GM23338 (cell line): ENCODE measurements at regions not wholly inside any gene's neighbourhood (a gene's known extent, or its start where the extent isn't known, plus 50 kb on each side); places are given as distances from the start of the nearest gene placed in this dataset.

Experiments used
- ATAC-seq: fragments of 200-7000 bp; cut with Tn5 transposase; 3 replicates; pipeline ENCODE4 v1.9.1; 2020
- DNase-seq: peaks from one replicate; pipeline ENCODE4 v3.0.0-alpha.2; 2015; ENCODE audit warnings: low spot score
- H2AFZ ChIP-seq: fragments of 200-600 bp; sonication (generic); 2 replicates; pipeline ENCODE4 v1.8.0; 2016; ENCODE audit warnings: antibody characterized with exemption, mild to moderate bottlenecking, moderate library complexity
- H3F3A ChIP-seq: fragments of 200-600 bp; sonication (generic); replicated peaks from 2 replicates; pipeline ENCODE4 v1.8.0; 2017; ENCODE audit warnings: antibody characterized with exemption, mixed run types, low read depth
- H3K27ac ChIP-seq: fragments of 200-600 bp; sonication (generic); 2 replicates; pipeline ENCODE4 v1.6.1; 2016; ENCODE audit warnings: low read depth
- H3K27me3 ChIP-seq: fragments of 200-600 bp; sonication (generic); 2 replicates; pipeline ENCODE4 v1.8.0; 2016; ENCODE audit warnings: mild to moderate bottlenecking, mixed run types, moderate library complexity; ENCODE audit not compliant: insufficient read depth
- H3K36me3 ChIP-seq: fragments of 200-600 bp; sonication (generic); 2 replicates; pipeline ENCODE4 v1.8.0; 2016; ENCODE audit warnings: mild to moderate bottlenecking; ENCODE audit not compliant: insufficient read depth
- H3K4me1 ChIP-seq: fragments of 200-600 bp; sonication (generic); 2 replicates; pipeline ENCODE4 v1.8.0; 2016; ENCODE audit warnings: mild to moderate bottlenecking, moderate library complexity; ENCODE audit not compliant: insufficient read depth
- H3K4me2 ChIP-seq: fragments of 200-600 bp; sonication (generic); 2 replicates; pipeline ENCODE4 v1.7.1; 2017; ENCODE audit warnings: mixed run types
- H3K4me3 ChIP-seq: fragments of 200-600 bp; sonication (generic); 2 replicates; pipeline ENCODE4 v1.6.1; 2016; ENCODE audit warnings: mixed run types
- H3K79me2 ChIP-seq: fragments of 200-600 bp; sonication (generic); replicated peaks from 2 replicates; pipeline ENCODE4 v1.8.0; 2017; ENCODE audit warnings: mild to moderate bottlenecking; ENCODE audit not compliant: insufficient read depth
- H3K9me2 ChIP-seq: fragments of 200-600 bp; sonication (generic); 2 replicates; pipeline ENCODE4 v1.8.0; 2017; ENCODE audit not compliant: insufficient read depth
- H4K20me1 ChIP-seq: fragments of 200-600 bp; sonication (generic); replicated peaks from 2 replicates; pipeline ENCODE4 v1.8.0; 2017; ENCODE audit warnings: mild to moderate bottlenecking; ENCODE audit not compliant: insufficient read depth
- H3K27ac Mint-ChIP-seq: 2 replicates; pipeline ENCODE4 v1.8.0; 2020; ENCODE audit warnings: inconsistent platforms, mild to moderate bottlenecking, moderate library complexity, mixed read lengths
- H3K27me3 Mint-ChIP-seq: 3 replicates; pipeline ENCODE4 v1.8.0; 2022; ENCODE audit warnings: low read depth, mild to moderate bottlenecking, moderate library complexity, mixed read lengths, inconsistent platforms; ENCODE audit not compliant: insufficient read depth, poor library complexity
- H3K36me3 Mint-ChIP-seq: 3 replicates; pipeline ENCODE4 v1.8.0; 2021; ENCODE audit warnings: low read depth, mild to moderate bottlenecking, inconsistent platforms, moderate library complexity, mixed read lengths
- H3K4me1 Mint-ChIP-seq: 3 replicates; pipeline ENCODE4 v1.8.0; 2020; ENCODE audit warnings: mild to moderate bottlenecking, inconsistent platforms, mixed read lengths
- H3K4me3 Mint-ChIP-seq: 3 replicates; pipeline ENCODE4 v1.8.0; 2021; ENCODE audit warnings: moderate library complexity, mild to moderate bottlenecking, inconsistent platforms, mixed read lengths
- H3K9me3 Mint-ChIP-seq: 3 replicates; pipeline ENCODE4 v1.8.0; 2020; ENCODE audit warnings: moderate library complexity, mild to moderate bottlenecking, inconsistent platforms, mixed read lengths
- EZH2 ChIP-seq: fragments of 200-600 bp; sonication (generic); IDR thresholded peaks from one replicate; pipeline ENCODE4 v1.8.0; 2017; ENCODE audit warnings: antibody characterized with exemption, mild to moderate bottlenecking, low read depth; ENCODE audit not compliant: unreplicated experiment
- EZH2phosphoT487 ChIP-seq: fragments of 200-600 bp; sonication (generic); IDR thresholded peaks from one replicate; pipeline ENCODE4 v1.8.1; 2018; ENCODE audit warnings: antibody characterized with exemption; ENCODE audit not compliant: unreplicated experiment
- NANOG ChIP-seq: IDR thresholded peaks from 2 replicates; pipeline ENCODE4 v1.6.1; 2016; ENCODE audit warnings: antibody characterized with exemption, borderline replicate concordance
- POLR2AphosphoS5 ChIP-seq: IDR thresholded peaks from 2 replicates; pipeline ENCODE4 v1.6.1; 2016; ENCODE audit warnings: antibody characterized with exemption, low read depth
- STAT1 ChIP-seq: IDR thresholded peaks from one replicate; pipeline ENCODE4 v1.6.1; 2016; ENCODE audit warnings: antibody characterized with exemption; ENCODE audit not compliant: unreplicated experiment
- TF ChIP-seq, protein P1 (sequence below), 2 experiments: fragments of 200-600 bp in 1 of 2; sonication (generic) in 1 of 2; conservative IDR thresholded peaks; 2 replicates each; pipeline versions ENCODE4 v1.5.1 to v1.6.1; 2016 to 2017; ENCODE audit warnings: antibody characterized with exemption in 2 of 2, low read depth in 2 of 2, mild to moderate bottlenecking in 2 of 2, moderate library complexity in 1 of 2
- TF ChIP-seq, protein P2 (sequence below): IDR thresholded peaks from one replicate; pipeline ENCODE4 v1.6.1; 2018; ENCODE audit warnings: antibody characterized with exemption; ENCODE audit not compliant: unreplicated experiment
- TF ChIP-seq, protein P3 (sequence below): fragments of 250-450 bp; sonication (Bioruptor Pico); IDR thresholded peaks from 2 replicates; pipeline ENCODE4 v1.5.0; 2020; ENCODE audit warnings: mild to moderate bottlenecking, moderate library complexity

DNA sequence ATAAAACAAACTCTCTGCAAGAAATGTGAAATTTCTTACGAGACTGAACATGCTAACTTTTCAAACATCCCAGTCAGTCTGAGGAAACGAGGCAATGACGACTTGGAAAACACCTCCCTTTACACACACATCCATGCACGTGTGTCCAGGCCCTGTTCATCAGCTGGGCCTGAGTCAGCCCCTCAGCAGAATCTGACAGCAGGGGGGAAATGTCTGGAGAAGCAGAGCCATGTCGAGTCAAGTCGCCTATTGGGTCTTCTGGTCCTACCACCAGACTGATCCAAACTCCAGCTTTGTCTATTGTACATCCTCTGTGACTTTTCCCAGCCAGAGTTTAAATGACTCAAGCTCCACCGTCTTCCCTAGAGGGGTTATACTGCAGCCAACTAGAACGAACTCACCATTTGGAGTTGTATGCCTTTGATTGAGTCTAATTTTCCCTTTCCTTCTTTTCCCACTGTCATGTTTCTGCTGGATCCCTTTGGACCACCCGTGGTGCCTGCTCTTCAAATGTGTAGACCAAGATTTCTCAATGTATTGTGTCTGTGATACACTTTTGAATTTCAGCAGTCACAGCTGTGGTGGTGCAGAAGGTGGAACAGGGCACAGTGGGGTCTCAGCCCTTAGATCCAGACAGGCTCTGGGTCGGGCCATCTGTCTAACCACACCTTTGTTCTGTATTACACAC is 254.0 kb downstream of the CDC5L start:
- no peaks in the 10 kb centered on the region for H3K4me1 ChIP-seq
- no peak overlapping the region for H3K4me3 Mint-ChIP-seq
- 0 out of 2 replicates have a peak, but pooled peaks cover 7% of the 10 kb centered on the region for H3K9me2 ChIP-seq
- H3K36me3 Mint-ChIP-seq = no peaks in the 10 kb centered on the region
- H3K79me2 ChIP-seq = no peaks in the 10 kb centered on the region
- DNase-seq = no peak
- H3K27ac Mint-ChIP-seq = no peak overlapping the region
- peaks cover 1% of the 10 kb centered on the region for H3K27me3 Mint-ChIP-seq
- H3K36me3 ChIP-seq = no peaks in the 10 kb centered on the region
- no peaks in the 10 kb centered on the region for H3K4me1 Mint-ChIP-seq
- H3K4me3 ChIP-seq = no peak overlapping the region
- no peaks in the 10 kb centered on the region for H3K27me3 ChIP-seq
- H2AFZ ChIP-seq = no peak overlapping the region
- no peak overlapping the region for H3K4me2 ChIP-seq
- no peaks in the 10 kb centered on the region for H4K20me1 ChIP-seq
- ATAC-seq = no peak
- no peak overlapping the region for H3K27ac ChIP-seq
- H3F3A ChIP-seq = no peaks in the 10 kb centered on the region
- no peak for TF ChIP-seq NANOG
- TF ChIP-seq, protein P1, sequence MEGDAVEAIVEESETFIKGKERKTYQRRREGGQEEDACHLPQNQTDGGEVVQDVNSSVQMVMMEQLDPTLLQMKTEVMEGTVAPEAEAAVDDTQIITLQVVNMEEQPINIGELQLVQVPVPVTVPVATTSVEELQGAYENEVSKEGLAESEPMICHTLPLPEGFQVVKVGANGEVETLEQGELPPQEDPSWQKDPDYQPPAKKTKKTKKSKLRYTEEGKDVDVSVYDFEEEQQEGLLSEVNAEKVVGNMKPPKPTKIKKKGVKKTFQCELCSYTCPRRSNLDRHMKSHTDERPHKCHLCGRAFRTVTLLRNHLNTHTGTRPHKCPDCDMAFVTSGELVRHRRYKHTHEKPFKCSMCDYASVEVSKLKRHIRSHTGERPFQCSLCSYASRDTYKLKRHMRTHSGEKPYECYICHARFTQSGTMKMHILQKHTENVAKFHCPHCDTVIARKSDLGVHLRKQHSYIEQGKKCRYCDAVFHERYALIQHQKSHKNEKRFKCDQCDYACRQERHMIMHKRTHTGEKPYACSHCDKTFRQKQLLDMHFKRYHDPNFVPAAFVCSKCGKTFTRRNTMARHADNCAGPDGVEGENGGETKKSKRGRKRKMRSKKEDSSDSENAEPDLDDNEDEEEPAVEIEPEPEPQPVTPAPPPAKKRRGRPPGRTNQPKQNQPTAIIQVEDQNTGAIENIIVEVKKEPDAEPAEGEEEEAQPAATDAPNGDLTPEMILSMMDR (conservative IDR thresholded peaks at IDR 0.05; ENCODE audit: low read depth in 2 of 2) = no peak
- no peak for TF ChIP-seq EZH2phosphoT487
- TF ChIP-seq, protein P2, sequence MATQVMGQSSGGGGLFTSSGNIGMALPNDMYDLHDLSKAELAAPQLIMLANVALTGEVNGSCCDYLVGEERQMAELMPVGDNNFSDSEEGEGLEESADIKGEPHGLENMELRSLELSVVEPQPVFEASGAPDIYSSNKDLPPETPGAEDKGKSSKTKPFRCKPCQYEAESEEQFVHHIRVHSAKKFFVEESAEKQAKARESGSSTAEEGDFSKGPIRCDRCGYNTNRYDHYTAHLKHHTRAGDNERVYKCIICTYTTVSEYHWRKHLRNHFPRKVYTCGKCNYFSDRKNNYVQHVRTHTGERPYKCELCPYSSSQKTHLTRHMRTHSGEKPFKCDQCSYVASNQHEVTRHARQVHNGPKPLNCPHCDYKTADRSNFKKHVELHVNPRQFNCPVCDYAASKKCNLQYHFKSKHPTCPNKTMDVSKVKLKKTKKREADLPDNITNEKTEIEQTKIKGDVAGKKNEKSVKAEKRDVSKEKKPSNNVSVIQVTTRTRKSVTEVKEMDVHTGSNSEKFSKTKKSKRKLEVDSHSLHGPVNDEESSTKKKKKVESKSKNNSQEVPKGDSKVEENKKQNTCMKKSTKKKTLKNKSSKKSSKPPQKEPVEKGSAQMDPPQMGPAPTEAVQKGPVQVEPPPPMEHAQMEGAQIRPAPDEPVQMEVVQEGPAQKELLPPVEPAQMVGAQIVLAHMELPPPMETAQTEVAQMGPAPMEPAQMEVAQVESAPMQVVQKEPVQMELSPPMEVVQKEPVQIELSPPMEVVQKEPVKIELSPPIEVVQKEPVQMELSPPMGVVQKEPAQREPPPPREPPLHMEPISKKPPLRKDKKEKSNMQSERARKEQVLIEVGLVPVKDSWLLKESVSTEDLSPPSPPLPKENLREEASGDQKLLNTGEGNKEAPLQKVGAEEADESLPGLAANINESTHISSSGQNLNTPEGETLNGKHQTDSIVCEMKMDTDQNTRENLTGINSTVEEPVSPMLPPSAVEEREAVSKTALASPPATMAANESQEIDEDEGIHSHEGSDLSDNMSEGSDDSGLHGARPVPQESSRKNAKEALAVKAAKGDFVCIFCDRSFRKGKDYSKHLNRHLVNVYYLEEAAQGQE = no peak
- TF ChIP-seq STAT1 = no peak
- no peak for TF ChIP-seq EZH2
- TF ChIP-seq, protein P3, sequence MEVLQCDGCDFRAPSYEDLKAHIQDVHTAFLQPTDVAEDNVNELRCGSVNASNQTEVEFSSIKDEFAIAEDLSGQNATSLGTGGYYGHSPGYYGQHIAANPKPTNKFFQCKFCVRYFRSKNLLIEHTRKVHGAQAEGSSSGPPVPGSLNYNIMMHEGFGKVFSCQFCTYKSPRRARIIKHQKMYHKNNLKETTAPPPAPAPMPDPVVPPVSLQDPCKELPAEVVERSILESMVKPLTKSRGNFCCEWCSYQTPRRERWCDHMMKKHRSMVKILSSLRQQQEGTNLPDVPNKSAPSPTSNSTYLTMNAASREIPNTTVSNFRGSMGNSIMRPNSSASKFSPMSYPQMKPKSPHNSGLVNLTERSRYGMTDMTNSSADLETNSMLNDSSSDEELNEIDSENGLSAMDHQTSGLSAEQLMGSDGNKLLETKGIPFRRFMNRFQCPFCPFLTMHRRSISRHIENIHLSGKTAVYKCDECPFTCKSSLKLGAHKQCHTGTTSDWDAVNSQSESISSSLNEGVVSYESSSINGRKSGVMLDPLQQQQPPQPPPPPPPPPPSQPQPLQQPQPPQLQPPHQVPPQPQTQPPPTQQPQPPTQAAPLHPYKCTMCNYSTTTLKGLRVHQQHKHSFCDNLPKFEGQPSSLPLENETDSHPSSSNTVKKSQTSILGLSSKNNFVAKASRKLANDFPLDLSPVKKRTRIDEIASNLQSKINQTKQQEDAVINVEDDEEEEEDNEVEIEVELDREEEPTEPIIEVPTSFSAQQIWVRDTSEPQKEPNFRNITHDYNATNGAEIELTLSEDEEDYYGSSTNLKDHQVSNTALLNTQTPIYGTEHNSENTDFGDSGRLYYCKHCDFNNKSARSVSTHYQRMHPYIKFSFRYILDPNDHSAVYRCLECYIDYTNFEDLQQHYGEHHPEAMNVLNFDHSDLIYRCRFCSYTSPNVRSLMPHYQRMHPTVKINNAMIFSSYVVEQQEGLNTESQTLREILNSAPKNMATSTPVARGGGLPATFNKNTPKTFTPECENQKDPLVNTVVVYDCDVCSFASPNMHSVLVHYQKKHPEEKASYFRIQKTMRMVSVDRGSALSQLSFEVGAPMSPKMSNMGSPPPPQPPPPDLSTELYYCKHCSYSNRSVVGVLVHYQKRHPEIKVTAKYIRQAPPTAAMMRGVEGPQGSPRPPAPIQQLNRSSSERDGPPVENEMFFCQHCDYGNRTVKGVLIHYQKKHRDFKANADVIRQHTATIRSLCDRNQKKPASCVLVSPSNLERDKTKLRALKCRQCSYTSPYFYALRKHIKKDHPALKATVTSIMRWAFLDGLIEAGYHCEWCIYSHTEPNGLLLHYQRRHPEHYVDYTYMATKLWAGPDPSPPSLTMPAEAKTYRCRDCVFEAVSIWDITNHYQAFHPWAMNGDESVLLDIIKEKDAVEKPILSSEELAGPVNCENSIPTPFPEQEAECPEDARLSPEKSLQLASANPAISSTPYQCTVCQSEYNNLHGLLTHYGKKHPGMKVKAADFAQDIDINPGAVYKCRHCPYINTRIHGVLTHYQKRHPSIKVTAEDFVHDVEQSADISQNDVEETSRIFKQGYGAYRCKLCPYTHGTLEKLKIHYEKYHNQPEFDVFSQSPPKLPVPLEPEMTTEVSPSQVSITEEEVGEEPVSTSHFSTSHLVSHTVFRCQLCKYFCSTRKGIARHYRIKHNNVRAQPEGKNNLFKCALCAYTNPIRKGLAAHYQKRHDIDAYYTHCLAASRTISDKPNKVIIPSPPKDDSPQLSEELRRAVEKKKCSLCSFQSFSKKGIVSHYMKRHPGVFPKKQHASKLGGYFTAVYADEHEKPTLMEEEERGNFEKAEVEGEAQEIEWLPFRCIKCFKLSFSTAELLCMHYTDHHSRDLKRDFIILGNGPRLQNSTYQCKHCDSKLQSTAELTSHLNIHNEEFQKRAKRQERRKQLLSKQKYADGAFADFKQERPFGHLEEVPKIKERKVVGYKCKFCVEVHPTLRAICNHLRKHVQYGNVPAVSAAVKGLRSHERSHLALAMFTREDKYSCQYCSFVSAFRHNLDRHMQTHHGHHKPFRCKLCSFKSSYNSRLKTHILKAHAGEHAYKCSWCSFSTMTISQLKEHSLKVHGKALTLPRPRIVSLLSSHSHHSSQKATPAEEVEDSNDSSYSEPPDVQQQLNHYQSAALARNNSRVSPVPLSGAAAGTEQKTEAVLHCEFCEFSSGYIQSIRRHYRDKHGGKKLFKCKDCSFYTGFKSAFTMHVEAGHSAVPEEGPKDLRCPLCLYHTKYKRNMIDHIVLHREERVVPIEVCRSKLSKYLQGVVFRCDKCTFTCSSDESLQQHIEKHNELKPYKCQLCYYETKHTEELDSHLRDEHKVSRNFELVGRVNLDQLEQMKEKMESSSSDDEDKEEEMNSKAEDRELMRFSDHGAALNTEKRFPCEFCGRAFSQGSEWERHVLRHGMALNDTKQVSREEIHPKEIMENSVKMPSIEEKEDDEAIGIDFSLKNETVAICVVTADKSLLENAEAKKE (CRISPR knock-in tag) = no peak
- TF ChIP-seq POLR2AphosphoS5 = no peak
- peaks cover 4% of the 10 kb centered on the region; the same call in 1 of the 3 replicates for H3K9me3 Mint-ChIP-seq
